Choroid plexus epithelial cell (primary cell): ENCODE measurements at regions not wholly inside any gene's neighbourhood (a gene's known extent, or its start where the extent isn't known, plus 50 kb on each side); places are given as distances from the start of the nearest gene placed in this dataset.

Experiments used
- DNase-seq: peaks from one replicate; pipeline ENCODE4 v3.0.0-alpha.2; 2010; ENCODE audit warnings: low read depth
- H3K4me3 ChIP-seq: 2 replicates; pipeline ENCODE4 v1.5.1; 2011; ENCODE audit warnings: low read depth, mild to moderate bottlenecking, control low read depth, low read length, moderate library complexity
- TF ChIP-seq, protein P1 (sequence below): conservative IDR thresholded peaks from 2 replicates; pipeline ENCODE4 v1.5.1; 2011; ENCODE audit warnings: low read depth, mild to moderate bottlenecking, control low read depth, inconsistent platforms, low read length, moderate library complexity

DNA sequence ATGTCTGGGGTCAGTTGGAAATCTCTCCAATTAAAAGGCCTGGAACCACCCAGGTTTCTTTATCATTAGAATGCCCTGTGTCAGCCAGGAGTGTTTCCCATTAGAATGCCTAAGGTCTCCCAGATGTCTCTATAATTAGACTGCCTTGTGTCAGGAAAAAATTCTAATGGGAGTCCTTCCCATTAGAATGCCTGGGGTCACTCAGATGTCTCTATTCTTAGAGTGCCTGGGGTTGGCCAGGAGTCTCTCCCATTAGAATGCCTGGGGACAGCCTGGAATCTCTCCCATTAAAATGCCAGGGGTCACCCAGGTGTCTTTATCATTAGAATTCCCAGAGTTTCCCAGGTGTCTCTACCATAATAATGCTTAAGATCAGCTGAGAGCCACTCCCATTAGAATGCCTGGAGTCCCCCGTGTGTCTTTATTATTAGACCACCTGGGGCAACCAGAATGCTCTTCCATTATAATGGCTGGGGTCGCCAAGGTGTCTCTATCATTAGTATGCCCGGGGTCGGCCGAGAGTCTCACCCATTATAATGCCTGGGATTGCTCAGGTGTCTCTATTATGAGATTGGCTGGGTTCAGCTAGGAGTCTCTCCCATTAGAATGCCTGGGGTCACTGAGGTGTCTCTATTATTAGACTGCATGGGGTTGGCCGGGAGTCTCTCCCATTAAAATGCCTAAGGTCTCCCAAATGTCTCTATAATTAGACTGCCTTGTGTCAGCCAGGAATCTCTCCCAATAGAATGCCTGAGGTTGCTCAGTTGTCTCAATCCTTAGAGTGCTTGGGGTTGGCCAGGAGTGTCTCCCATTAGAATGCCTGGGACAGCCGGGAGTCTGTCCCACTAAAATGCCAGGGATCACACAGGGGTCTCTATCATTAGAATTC lies 2254.6 kb downstream of the TP53TG3F start:
- TF ChIP-seq, protein P1, sequence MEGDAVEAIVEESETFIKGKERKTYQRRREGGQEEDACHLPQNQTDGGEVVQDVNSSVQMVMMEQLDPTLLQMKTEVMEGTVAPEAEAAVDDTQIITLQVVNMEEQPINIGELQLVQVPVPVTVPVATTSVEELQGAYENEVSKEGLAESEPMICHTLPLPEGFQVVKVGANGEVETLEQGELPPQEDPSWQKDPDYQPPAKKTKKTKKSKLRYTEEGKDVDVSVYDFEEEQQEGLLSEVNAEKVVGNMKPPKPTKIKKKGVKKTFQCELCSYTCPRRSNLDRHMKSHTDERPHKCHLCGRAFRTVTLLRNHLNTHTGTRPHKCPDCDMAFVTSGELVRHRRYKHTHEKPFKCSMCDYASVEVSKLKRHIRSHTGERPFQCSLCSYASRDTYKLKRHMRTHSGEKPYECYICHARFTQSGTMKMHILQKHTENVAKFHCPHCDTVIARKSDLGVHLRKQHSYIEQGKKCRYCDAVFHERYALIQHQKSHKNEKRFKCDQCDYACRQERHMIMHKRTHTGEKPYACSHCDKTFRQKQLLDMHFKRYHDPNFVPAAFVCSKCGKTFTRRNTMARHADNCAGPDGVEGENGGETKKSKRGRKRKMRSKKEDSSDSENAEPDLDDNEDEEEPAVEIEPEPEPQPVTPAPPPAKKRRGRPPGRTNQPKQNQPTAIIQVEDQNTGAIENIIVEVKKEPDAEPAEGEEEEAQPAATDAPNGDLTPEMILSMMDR: no peak
- DNase-seq: no peak
- no peak overlapping the region for H3K4me3 ChIP-seq

DNA sequence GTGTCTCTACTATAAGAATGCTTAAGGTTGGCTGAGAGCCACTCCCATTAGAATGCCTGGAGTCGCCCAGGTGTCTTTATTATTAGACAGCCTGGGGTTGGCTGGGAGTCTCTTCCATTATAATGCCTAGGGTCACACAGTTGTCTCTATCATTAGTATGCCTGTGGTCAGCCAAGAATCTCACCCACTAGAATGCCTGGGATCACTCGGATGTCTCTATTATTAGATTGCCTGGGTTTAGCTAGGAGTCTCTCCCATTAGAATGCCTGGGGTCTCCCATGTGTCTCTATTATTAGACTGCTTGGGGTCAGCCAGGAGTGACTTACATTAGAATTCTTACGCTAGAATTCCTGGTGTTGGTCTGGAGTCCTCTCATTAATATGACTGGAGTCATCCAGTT lies 2255.3 kb downstream of the TP53TG3F start:
- no peak overlapping the region for H3K4me3 ChIP-seq
- no peak for DNase-seq
- TF ChIP-seq, protein P1: no peak

DNA sequence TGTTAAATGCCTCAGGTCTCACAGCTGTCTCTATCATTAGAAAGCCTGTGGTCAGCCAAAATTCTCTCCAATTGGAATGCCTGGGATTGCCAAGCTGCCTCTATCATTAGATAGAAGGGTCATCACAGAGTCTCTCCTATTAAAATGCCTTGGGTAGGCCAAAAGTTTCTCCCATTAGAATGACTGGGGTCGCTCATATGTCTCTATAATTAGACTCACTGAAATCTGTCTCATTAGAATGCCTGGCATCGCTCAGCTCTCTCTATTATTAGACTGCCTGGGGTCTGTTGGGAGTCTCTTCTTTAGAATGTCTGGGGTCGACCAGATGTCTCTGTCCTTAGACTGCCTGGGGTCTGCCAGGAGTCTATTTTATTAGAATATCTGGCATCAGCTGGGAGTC lies 2265.1 kb downstream of the TP53TG3F start:
- TF ChIP-seq, protein P1: no peak
- DNase-seq: no peak
- no peak overlapping the region for H3K4me3 ChIP-seq

DNA sequence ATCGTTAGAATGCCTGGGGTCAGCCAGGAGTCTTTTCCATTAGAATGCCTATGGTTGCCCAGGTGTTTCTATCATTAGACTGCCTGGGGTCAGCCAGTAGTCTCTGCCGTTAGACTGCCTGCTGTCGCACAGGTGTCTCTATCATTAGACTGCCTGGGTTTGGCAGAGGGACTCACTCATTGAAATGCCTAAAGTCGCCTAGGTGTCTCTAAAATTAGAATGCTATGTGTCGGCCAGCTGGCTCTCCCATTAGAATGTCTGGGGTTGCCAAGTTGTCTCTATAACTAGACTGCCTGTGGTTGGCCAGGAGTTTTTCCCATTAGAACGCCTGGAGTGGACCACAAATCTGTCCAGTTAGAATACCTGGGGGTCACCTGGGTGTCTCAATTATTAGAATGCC lies 2266.5 kb downstream of the TP53TG3F start:
- TF ChIP-seq, protein P1: no peak
- DNase-seq: no peak
- no peak overlapping the region for H3K4me3 ChIP-seq

DNA sequence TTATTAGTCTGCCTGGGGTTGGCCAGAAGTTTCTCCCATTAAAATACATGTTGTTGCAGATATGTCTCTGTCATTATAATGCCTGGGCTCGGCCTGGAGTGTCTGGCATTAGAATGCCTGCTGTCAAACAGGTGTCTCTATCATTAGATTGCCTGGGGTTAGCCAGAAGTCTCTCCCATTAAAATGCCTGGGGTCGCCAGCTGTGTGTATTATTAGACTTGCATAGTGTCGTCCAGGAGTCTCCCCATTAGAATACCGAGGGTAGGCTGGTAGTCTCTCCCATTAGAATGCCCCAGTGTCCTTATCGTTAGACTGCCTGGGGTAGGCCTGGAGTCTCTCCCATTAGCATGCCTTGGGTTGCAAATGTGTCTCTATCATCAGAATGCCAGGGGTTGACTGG lies 2270.8 kb downstream of the TP53TG3F start:
- no peak overlapping the region for H3K4me3 ChIP-seq
- TF ChIP-seq, protein P1: no peak
- no peak for DNase-seq

DNA sequence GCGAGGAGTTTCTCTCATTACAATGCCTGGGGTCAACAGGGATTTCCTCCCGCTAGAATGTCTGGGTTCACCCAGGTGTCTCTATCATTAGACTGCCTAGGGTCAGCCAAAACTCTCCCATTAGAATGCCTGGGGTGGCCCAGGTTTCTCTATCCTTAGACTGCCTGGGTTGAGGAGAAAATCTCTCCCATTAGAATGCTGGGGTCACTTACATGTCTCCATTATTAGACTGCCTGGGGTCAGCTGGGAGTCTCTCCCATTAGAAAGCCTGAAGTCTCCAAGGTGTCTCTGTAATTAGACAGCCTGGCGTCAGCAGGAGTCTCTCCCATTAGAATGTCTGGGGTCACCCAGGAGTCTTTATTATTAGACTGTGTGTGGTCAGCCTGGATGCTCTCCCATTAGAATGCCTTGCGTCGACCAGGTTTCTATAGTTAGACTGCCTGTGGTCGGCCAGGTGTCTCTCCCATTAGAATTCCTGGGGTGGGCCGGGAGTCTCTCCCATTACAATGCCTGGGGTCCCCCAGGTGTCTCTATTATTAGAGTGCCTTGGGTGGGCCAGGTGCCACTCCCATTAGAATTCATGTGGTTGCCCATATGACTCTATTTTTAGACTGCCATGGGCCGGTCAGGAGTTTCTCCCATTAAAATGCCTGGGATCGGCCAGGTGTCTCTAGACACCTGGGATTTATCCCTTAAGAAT lies 2272.1 kb downstream of the TP53TG3F start:
- DNase-seq: no peak

More for the DNA sequence above, 2272.1 kb downstream of the TP53TG3F start:
- no peak overlapping the region for H3K4me3 ChIP-seq
- TF ChIP-seq, protein P1: no peak
